ENCODE measurements at regions not wholly inside any gene's neighbourhood (a gene's known extent, or its start where the extent isn't known, plus 50 kb on each side); places are given as distances from the start of the nearest gene placed in this dataset.
"Not testable (repeated sequence)": the region's sequence is repeated elsewhere in the genome, so short reads cannot be mapped to it uniquely, and the experiment has no call there.

DNA sequence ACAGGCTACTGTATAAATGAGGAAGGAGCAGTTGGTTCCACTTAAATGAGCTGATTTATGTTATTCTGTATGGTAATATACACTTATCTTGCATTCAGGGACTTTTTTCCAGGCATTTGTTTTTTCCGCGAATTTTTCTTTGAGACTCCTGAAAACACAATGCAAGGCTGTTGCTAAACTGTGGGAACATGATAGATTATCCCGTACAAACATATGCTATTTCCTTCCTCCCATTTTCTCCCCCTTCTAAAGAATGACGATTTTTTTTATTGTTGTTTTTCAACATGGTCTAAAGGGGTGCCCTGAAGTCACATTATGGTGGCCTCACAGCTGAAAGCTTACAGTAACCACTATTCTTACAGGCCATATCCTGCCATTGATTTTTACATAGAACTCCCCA lies 523.9 kb upstream of the NRP1 start:
- no peaks in the 10 kb centered on the region for H3K36me3 ChIP-seq (ENCODE audit: control insufficient read depth, insufficient read depth, low read length)
- H3K4me3 ChIP-seq (ENCODE audit: low read depth, low read length), result no peak overlapping the region
- no peak for TF ChIP-seq CTCF (IDR thresholded peaks at IDR 0.05; ENCODE audit: insufficient read depth, low read length, severe bottlenecking)
- no peak for FAIRE-seq
- DNase-seq (ENCODE audit: low read depth), result no peak
- H3K27me3 ChIP-seq (ENCODE audit: control insufficient read depth, insufficient read depth, low read length), result no peaks in the 10 kb centered on the region

DNA sequence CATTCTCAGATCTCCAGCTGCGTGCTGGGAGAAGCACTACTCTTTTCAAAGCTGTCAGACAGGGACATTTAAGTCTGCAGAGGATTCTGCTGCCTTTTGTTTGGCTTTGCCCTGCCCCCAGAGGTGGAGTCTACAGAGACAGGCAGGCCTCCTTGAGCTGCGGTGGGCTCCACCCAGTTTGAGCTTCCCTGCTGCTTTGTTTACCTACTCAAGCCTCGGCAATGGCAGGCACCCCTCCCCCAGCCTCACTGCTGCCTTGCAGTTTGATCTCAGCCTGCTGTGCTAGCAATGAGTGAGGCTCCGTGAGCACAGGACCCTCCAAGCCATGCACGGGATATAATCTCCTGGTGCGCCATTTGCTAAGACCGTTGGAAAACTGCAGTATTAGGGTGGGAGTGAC lies 518.8 kb upstream of the NRP1 start:
- H3K27me3 ChIP-seq (ENCODE audit: control insufficient read depth, insufficient read depth, low read length); H3K4me3 ChIP-seq (ENCODE audit: low read depth, low read length); H3K36me3 ChIP-seq (ENCODE audit: control insufficient read depth, insufficient read depth, low read length); DNase-seq (ENCODE audit: low read depth); FAIRE-seq: not testable (repeated sequence)

GRCh38 chr10:33843379-33843778 lies 508.9 kb upstream of the NRP1 start:
- FAIRE-seq, result no peak
- TF ChIP-seq CTCF (IDR thresholded peaks at IDR 0.05; ENCODE audit: insufficient read depth, low read length, severe bottlenecking), result no peak
- H3K36me3 ChIP-seq (ENCODE audit: control insufficient read depth, insufficient read depth, low read length), result no peaks in the 10 kb centered on the region
- no peak overlapping the region for H3K4me3 ChIP-seq (ENCODE audit: low read depth, low read length)
- no peaks in the 10 kb centered on the region for H3K27me3 ChIP-seq (ENCODE audit: control insufficient read depth, insufficient read depth, low read length)
- no peak for DNase-seq (ENCODE audit: low read depth)

GRCh38 chr10:33841678-33842077 lies 507.2 kb upstream of the NRP1 start:
- H3K36me3 ChIP-seq (ENCODE audit: control insufficient read depth, insufficient read depth, low read length), result no peaks in the 10 kb centered on the region
- H3K4me3 ChIP-seq (ENCODE audit: low read depth, low read length), result no peak overlapping the region
- DNase-seq (ENCODE audit: low read depth) (no peak), FAIRE-seq (no peak)
- TF ChIP-seq CTCF (IDR thresholded peaks at IDR 0.05; ENCODE audit: insufficient read depth, low read length, severe bottlenecking), result no peak
- H3K27me3 ChIP-seq (ENCODE audit: control insufficient read depth, insufficient read depth, low read length), result no peaks in the 10 kb centered on the region

DNA sequence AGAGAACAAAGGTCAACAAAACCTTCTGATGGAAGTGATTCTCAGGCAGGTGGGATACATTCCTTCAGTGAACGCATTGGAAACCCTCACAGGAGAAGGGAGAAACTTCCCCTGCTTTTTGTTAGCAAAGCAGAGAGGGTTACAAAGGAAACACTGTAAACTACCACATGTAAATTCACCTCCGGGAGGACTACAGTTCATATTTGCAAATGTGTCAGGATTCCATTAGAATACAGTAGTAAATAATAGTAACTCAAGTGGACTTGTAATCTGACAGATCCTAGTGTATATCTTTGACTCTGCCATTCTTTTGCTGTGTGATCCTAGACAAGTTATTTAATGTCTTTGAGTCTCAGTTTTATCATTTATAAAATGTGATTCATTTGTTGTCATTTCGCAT lies 504.3 kb upstream of the NRP1 start:
- DNase-seq (ENCODE audit: low read depth), result no peak
- no peak for TF ChIP-seq CTCF (IDR thresholded peaks at IDR 0.05; ENCODE audit: insufficient read depth, low read length, severe bottlenecking)
- FAIRE-seq, result no peak
- no peaks in the 10 kb centered on the region for H3K27me3 ChIP-seq (ENCODE audit: control insufficient read depth, insufficient read depth, low read length)
- no peak overlapping the region for H3K4me3 ChIP-seq (ENCODE audit: low read depth, low read length)
- H3K36me3 ChIP-seq (ENCODE audit: control insufficient read depth, insufficient read depth, low read length), result no peaks in the 10 kb centered on the region

- no peaks in the 10 kb centered on the region for H3K27me3 ChIP-seq (ENCODE audit: control insufficient read depth, insufficient read depth, low read length)
- DNase-seq (ENCODE audit: low read depth), result no peak
- no peak for FAIRE-seq
- TF ChIP-seq CTCF (IDR thresholded peaks at IDR 0.05; ENCODE audit: insufficient read depth, low read length, severe bottlenecking), result no peak
- H3K4me3 ChIP-seq (ENCODE audit: low read depth, low read length), result no peak overlapping the region
- H3K36me3 ChIP-seq (ENCODE audit: control insufficient read depth, insufficient read depth, low read length), result no peaks in the 10 kb centered on the region
Observed at GRCh38 chr10:33837736-33838135, 503.3 kb upstream of the NRP1 start.
